Muscle of leg (tissue), 3 donors: ENCODE measurements at regions not wholly inside any gene's neighbourhood (a gene's known extent, or its start where the extent isn't known, plus 50 kb on each side); places are given as distances from the start of the nearest gene placed in this dataset.

Source experiments
- DNase-seq: peaks from one replicate; pipeline ENCODE4 v3.0.0; 2013
- H3K27ac ChIP-seq: one replicate; pipeline ENCODE4 v1.5.1; 2013; ENCODE audit warnings: mild to moderate bottlenecking, low read length, control low read depth
- H3K27me3 ChIP-seq: one replicate; pipeline ENCODE4 v1.6.1; 2013; ENCODE audit warnings: low read length; ENCODE audit not compliant: control insufficient read depth, insufficient read depth
- H3K36me3 ChIP-seq: one replicate; pipeline ENCODE4 v1.6.1; 2013; ENCODE audit warnings: low read length; ENCODE audit not compliant: control insufficient read depth, insufficient read depth
- H3K4me1 ChIP-seq: one replicate; pipeline ENCODE4 v1.6.1; 2013; ENCODE audit warnings: low read length; ENCODE audit not compliant: control insufficient read depth, insufficient read depth
- H3K4me3 ChIP-seq: one replicate; pipeline ENCODE4 v1.5.1; 2013; ENCODE audit warnings: low read length, control low read depth
- H3K9me3 ChIP-seq: replicated peaks from 2 replicates; pipeline ENCODE4 v1.6.1; 2013; ENCODE audit warnings: low read depth, low read length; ENCODE audit not compliant: control insufficient read depth
- WGBS: methylation state at CpG from one replicate; pipeline ENCODE4 v1.1.5; 2013; ENCODE audit warnings: missing lambda C conversion rate; ENCODE audit not compliant: insufficient coverage; 5-methylcytosine and 5-hydroxymethylcytosine counted together

DNA sequence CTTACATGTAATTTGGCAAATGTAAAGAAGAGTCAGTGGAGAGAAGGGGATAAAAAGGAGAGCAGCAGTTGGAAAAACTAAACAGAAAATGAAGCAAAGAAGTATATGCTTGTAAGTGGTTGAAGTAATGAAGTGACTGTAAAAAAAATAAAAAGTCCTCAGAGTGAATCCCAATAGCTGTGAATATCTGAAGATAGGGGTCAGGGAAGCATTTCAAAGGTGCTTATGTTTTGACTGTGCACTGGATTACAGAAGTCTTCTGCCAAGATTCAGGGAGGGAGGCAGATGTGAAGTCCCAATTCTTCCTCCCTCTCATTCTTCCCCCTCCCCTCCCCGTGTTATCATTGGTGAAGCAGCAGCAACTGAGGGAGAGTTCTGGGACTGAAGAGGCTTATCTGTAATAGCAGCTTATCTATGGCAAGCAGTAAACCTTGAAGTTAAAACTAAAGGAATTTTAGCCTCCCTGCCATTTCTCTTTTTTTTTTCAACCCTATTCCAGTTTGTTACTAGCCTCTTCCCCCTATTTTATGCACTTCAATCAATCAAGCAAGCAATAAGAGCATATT is 597.9 kb downstream of the IGSF11 start:
- Histone ChIP-seq H3K36me3 (no peaks in the 10 kb centered on the region), H3K9me3 (no peaks in the 10 kb centered on the region), H3K4me3 (no peak overlapping the region), H3K27me3 (no peaks in the 10 kb centered on the region), H3K4me1 (no peaks in the 10 kb centered on the region), H3K27ac (no peak overlapping the region)
- no CpG with 5 or more reads among the region's 1 CpG for WGBS
- peak; percentile 2 for DNase-seq

GRCh38 chr3:118445036-118445435 is 589.6 kb downstream of the IGSF11 start:
- no peak overlapping the region for H3K27ac ChIP-seq
- no peak overlapping the region for H3K4me3 ChIP-seq
- no peak for DNase-seq
- H3K36me3 ChIP-seq, result no peaks in the 10 kb centered on the region
- no peaks in the 10 kb centered on the region for H3K4me1 ChIP-seq
- H3K27me3 ChIP-seq, result no peaks in the 10 kb centered on the region
- 40% methylated on average over 1 of the region's 6 CpGs for WGBS
- peaks cover 4% of the 10 kb centered on the region for H3K9me3 ChIP-seq

GRCh38 chr3:118447339-118447738 is 587.3 kb downstream of the IGSF11 start:
- peaks cover 4% of the 10 kb centered on the region for H3K9me3 ChIP-seq
- H3K4me3 ChIP-seq, result no peak overlapping the region
- no peaks in the 10 kb centered on the region for H3K27me3 ChIP-seq
- no peaks in the 10 kb centered on the region for H3K36me3 ChIP-seq
- no peak overlapping the region for H3K27ac ChIP-seq
- no peak for DNase-seq
- H3K4me1 ChIP-seq, result no peaks in the 10 kb centered on the region

DNA sequence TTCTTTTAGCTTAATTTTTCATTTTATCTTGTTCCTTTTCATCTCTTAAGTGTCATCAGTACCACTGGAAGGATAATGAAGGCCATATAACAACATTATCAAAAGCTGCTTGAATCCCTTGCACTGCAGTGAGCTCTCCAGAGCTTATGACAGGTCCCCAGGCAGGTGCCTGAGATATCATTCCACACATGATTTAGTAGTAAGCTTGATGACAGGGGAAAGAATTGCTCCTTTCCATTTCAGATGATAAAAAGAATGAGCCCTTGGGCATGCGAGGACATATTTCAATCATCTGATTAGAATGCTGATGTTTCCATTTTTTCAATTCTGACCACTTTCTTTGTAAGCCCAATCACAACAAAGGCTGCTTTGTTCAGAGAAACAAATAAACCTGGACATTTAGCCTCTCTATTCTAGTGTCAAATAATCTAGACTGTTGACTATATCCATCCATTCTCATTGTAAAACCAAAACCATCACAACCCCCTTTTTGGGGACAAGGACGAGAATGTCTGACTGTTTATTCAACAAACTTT is 567.8 kb downstream of the IGSF11 start:
- Histone ChIP-seq H3K9me3 (no peaks in the 10 kb centered on the region), H3K4me3 (no peak overlapping the region), H3K4me1 (no peaks in the 10 kb centered on the region), H3K27me3 (no peaks in the 10 kb centered on the region), H3K36me3 (no peaks in the 10 kb centered on the region), H3K27ac (no peak overlapping the region)
- DNase-seq, result no peak
- WGBS, result no CpG with 5 or more reads among the region's 2 CpGs

DNA sequence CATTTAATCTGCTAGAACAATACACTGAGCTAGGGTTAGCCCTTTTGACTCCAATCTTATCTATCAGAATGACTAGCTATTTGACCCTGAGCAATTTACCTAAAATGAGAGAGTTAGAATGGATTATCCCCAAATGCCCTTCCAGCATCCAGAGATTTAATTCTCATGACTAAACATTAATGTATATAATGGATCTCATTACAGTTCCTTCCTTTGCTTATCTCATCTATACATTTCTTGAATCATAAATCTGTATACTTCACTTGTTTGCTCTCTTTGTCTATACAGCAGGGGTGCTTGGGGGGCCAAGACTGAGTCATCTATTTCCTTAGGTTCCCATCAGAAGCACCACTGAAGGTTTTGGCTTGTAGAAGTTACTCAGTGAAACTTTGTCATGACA is 565.8 kb downstream of the IGSF11 start:
- no peak overlapping the region for H3K4me3 ChIP-seq
- H3K9me3 ChIP-seq, result no peaks in the 10 kb centered on the region
- DNase-seq, result no peak
- no peaks in the 10 kb centered on the region for H3K27me3 ChIP-seq
- H3K4me1 ChIP-seq, result no peaks in the 10 kb centered on the region
- H3K27ac ChIP-seq, result no peak overlapping the region
- H3K36me3 ChIP-seq, result no peaks in the 10 kb centered on the region

DNA sequence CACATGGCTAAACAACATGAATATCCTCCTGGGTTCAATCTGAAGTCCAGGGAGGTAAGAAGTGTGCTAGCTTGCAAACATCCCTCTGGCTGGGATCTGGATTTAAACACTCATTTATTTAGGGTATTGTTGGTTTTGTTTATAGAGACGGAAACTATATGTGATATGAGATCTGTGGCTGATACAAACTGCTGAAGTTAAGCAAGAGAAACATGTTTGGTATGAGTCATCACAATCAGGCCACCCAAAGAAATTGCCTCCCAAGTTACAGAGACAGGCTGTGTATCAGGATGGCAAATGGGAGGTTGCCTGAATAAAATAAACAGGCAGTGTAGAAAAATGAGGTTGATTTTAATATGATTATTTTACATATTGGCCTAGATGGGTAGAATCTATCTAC is 562.1 kb downstream of the IGSF11 start:
- Histone ChIP-seq H3K9me3 (no peaks in the 10 kb centered on the region), H3K27me3 (no peaks in the 10 kb centered on the region), H3K4me1 (no peaks in the 10 kb centered on the region), H3K4me3 (no peak overlapping the region), H3K27ac (no peak overlapping the region), H3K36me3 (no peaks in the 10 kb centered on the region)
- DNase-seq, result no peak
- no CpG with 5 or more reads among the region's 1 CpG for WGBS

GRCh38 chr3:118473343-118473742 is 561.3 kb downstream of the IGSF11 start:
- Histone ChIP-seq H3K27me3 (no peaks in the 10 kb centered on the region), H3K4me3 (no peak overlapping the region), H3K27ac (no peak overlapping the region), H3K9me3 (no peaks in the 10 kb centered on the region), H3K4me1 (no peaks in the 10 kb centered on the region), H3K36me3 (no peaks in the 10 kb centered on the region)
- no peak for DNase-seq

GRCh38 chr3:118476885-118477618 is 557.6 kb downstream of the IGSF11 start:
- no peaks in the 10 kb centered on the region for H3K27me3 ChIP-seq
- H3K27ac ChIP-seq, result no peak overlapping the region
- H3K9me3 ChIP-seq, result no peaks in the 10 kb centered on the region
- DNase-seq, result no peak
- no peaks in the 10 kb centered on the region for H3K4me1 ChIP-seq
- WGBS, result no CpG with 5 or more reads among the region's 2 CpGs
- H3K36me3 ChIP-seq, result no peaks in the 10 kb centered on the region
- H3K4me3 ChIP-seq, result no peak overlapping the region

- Histone ChIP-seq H3K4me1 (no peaks in the 10 kb centered on the region), H3K9me3 (no peaks in the 10 kb centered on the region), H3K27me3 (no peaks in the 10 kb centered on the region), H3K36me3 (no peaks in the 10 kb centered on the region), H3K27ac (no peak overlapping the region), H3K4me3 (no peak overlapping the region)
- DNase-seq, result no peak
- no CpG with 5 or more reads among the region's 2 CpGs for WGBS
These were observed 556.9 kb downstream of the IGSF11 start for GRCh38 chr3:118477768-118478167.

GRCh38 chr3:118478706-118479276 is 555.9 kb downstream of the IGSF11 start:
- no peak for DNase-seq
- 50% methylated on average over 1 of the region's 8 CpGs for WGBS
- no peak overlapping the region for H3K4me3 ChIP-seq

More at GRCh38 chr3:118478706-118479276, 555.9 kb downstream of the IGSF11 start:
- Histone ChIP-seq H3K36me3 (no peaks in the 10 kb centered on the region), H3K4me1 (no peaks in the 10 kb centered on the region), H3K27me3 (no peaks in the 10 kb centered on the region), H3K27ac (no peak overlapping the region), H3K9me3 (no peaks in the 10 kb centered on the region)
